GM21515 (cell line): ENCODE measurements at regions not wholly inside any gene's neighbourhood (a gene's known extent, or its start where the extent isn't known, plus 50 kb on each side); places are given as distances from the start of the nearest gene placed in this dataset.

Source experiments
- ATAC-seq: cut with Tn5 transposase; IDR thresholded peaks from one replicate; pipeline ENCODE4 v1.9.1; 2021; ENCODE audit not compliant: unreplicated experiment

DNA sequence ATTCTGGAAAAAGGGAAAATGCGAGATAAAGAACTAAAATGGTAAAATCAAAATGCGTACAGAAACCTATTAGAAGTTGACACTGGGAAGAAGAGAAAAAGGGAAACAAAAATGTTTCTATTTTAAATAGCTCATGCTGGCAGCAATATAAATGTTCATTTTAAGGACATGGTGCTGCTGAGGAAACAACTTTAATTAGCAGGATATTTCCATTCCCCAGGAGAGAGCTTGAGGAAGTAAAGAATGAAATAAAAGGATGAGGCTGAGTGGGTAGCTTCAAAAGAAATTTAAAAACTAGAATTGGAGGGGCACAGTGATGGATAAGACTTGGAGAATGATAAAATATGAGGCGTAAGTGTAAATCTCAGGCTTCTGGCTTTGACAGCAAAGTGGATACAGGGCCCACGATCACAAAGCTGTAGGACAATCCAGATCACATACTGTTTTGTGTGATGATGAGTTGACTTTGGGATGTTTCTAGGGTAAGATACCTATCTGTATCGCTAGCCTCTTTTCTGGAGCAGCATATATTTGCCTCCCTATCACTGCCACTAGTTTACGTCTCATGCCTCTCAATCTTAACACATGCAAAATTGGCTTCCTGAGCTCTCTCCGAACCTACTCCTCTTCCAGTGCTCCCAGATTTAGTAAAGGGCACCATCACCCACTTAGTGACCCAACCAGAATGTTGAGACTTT is 571.3 kb upstream of the MIR17HG start:
- ATAC-seq, result no peak

DNA sequence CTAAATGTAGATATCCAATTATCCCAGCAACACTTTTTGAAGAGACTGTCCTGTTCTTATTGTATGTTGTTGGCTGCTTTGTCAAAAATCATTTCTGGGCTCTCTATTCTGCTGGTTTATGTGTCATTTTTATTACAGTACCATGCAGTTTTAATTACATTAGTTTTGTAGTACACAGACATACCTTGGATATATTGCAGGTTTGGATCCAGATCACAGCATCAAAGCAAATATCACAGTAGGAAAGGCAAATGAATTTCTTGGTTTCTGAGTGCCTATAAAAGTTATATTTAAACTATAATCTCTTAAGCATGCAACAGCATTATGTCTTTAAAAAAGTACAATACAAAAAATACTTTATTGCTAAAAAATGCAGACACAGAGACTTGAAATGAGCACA is 564.2 kb upstream of the MIR17HG start:
- ATAC-seq, result no peak

DNA sequence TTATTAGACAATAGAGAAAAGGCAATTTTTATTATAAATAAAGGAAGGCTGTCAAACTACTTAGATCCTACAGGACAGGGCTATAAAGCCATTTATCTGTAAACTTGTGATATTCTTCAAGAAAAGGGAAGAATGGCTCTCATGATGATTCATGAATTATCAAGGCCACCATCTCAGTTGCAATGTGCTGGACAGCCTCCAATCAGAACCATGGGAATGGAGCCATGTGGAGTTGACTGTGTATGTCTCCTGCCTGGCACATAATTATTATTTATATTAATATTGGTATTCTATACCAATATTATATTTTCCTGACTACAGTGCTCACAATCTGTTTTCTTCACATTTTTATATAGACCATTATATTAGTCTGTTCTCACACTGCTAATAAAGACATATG is 560.5 kb upstream of the MIR17HG start:
- no peak for ATAC-seq

DNA sequence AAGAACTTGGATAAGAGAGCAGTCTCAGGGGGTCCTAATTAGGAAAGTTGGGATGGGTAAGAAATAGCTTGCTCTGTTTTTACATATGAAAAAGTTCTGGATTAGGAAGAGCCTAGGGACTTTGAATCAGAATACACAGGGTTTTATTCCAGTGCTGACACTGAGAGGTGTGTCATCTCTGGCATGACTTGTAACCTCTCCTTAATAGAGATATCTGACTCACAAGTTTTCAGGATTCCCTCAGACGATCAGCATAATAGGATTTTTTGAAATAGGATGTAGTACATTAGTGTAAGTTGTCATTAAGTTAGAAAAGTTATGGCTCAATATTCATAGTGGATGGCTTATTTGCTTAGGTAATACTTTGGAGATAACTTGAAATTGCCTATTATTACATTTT is 555.2 kb upstream of the MIR17HG start:
- ATAC-seq, result no peak

DNA sequence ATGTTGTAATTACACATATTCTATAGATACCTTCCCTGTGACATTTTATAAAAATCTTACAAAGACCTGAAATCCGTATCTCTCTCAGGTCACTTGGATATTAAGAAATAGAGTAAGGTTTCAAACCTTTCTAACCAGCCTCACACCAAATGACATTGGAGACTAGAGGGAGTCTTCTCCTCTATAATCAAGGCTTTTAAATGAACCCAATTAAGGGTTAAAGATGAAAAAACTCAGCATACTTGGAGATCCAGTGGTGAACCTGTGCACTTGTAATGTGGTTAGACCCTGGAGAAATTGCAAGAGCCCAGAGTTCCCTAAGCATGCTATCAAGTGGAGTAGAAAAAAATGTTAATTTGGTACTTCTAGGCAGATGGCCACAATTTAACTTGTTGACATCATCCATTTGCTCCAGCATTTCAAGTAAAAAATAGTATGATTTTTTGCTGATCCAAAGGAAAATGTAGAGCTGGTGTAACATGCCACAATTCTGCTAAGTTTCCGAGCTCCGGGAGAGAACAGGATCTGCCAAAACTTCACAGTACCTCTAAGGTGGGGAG is 554.1 kb upstream of the MIR17HG start:
- no peak for ATAC-seq

DNA sequence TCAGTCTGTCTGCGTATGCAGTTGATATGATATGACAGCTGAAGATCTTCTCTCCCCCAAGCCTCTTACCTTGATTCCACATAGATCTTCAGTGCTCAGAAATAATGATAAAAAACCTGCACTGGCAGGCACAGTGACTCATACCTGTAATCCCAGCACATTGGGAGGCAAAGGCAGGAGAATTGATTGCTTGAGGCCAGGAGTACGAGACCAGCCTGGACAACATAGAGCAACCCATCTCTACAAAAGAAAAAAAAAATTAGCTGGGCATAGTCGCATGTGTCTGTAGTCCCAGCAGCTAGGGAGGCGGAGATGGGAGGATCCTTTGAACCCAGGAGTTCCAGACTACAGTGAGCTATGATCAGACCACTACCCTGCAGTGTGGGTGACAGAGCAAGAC is 551.0 kb upstream of the MIR17HG start:
- ATAC-seq, result no peak

DNA sequence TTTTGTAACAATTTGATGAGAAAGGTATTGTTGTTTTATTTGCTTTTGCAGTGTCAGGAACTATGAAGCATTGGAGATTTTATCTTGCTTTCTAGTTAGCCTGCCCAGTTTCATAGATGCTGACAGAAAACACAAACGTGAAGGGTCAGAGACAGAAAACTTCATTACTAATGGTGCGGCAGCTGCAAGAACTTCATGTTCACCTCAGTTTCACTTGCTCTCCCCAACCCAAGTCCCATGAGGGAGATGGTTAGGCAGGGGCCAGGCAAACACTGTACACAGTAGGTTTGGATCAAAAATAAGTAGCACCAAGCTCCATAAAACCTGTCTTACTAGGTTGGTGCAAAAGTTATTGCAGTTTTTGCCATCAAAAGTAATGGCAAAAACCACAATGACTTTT is 550.2 kb upstream of the MIR17HG start:
- no peak for ATAC-seq

DNA sequence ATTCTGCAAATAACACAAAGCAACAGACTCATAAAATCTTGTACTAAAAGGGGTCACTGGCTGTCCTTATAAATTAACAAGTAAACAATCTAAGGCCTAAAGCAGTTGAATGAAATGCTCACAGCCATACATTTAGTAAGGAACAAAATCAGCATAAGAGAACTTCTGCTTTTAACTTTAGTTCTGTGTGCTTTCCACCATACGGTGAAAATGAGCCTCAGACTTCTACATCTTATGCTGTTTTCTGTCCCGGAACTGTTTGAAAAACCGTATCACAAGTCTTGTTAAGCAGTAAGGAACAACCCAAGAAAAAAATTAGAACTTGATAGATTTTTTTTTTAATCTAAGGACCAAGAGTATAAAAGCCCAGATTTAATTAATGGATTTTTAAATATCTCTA is 549.1 kb upstream of the MIR17HG start:
- no peak for ATAC-seq

DNA sequence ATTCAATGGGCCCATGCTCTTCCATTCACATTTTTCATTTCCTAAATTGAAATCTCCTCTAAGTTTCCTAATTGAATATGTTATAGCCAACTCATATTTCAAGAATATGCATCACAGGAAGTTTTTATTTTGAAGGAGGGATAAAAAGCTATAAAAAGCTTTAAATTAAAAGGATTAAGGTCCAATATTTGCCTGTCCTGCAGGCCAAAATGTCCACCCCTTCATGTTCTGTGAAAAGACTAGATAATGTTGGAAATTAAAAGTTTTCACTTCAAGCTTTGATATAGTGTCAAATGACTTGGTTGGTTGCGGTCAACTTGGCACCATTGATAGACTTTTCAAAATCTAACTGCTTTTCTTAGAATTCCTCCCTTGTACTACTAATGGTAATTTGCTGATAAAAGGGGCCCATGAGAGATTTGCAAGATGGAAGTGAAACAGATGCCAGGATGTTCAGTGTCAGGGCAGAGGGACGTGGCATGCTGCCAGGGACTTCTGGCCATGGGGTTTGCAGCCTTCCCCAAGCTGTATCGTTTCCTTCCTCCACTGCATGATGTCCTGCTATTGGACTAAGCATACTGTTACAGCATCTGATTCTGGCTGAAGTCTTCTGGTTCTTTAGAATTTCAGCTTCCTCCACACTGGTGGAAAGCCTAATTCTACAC is 547.3 kb upstream of the MIR17HG start:
- ATAC-seq, result no peak

DNA sequence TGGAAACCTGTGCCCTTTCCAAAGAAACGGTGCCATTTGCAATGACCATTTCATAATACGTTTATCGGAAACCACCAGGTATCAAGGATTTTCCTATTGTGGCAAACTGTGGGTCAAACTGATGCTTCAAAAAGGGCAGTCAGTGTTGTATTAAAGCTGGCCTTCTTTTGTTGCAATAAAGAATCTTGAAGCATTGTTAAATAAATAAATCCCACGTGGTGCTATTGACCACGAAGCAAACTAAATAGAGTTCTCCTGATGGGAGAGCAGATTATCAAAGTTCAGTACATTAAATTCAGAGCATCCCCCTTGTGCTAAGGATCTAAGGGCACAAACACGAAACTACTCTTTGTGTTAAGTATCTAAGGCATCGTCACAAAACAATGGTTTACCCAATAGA is 545.9 kb upstream of the MIR17HG start:
- no peak for ATAC-seq

DNA sequence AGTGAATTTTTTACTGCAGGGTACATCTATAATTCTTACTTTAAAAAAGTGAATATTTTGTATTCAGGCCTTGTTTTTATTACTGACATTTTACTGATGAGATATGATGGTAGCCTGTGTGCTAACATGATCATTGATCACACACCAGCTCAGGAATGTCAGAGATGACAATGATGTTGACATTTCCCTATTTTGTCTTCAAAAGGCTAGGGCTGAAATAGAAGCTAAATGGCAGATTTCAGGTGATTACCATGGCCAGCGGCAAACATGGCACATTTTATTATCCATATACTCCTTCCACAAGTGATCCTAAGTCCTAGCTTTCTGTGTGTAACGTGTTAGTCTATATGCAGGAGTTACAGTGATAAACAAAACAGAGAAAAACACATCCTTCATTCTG is 544.3 kb upstream of the MIR17HG start:
- no peak for ATAC-seq

DNA sequence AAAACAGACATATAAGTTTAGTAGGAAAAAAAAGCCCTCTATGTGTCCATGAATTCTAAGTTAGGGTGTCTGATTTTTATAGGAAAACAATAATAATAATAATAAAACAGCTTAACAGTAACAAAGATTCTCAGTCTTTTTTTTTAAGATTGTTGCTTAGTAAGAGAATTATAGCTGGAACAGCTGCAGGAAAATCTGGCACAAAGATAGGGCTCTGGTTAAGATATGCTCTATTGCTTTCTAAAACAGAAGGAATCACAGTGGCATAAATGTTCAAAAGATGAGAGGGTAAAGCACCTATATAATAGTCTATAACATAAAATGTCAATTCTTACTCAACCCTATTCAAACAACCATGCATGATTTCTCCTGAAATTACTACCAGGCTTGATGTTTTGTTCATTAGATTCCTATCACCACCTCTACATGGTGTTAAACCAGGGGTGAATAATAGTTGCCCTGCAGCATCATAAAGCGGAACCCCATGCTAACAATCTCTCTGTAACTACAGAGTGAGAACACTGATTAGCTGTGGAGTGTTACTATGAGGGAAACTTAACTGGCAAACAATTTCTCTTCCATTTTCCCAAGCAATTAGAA is 541.4 kb upstream of the MIR17HG start:
- no peak for ATAC-seq

DNA sequence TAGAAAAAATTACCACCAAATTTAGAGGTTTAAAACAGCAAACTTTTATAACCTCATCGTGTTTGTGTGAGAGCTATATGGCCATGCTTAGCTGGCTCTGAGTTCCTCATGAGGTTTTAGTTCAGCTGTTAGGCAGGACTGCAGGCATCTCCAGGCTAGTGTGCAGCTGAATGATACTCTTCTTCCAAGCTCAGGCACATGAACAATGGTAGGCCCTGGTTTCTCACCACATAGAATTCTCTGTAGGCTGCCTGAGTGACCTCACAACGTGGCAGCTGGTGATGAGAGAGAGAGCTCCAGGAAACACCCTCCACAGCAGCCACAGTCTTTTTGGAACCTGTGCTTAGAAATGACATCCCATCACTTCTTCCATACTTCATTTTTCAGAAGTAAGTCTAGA is 540.6 kb upstream of the MIR17HG start:
- no peak for ATAC-seq

DNA sequence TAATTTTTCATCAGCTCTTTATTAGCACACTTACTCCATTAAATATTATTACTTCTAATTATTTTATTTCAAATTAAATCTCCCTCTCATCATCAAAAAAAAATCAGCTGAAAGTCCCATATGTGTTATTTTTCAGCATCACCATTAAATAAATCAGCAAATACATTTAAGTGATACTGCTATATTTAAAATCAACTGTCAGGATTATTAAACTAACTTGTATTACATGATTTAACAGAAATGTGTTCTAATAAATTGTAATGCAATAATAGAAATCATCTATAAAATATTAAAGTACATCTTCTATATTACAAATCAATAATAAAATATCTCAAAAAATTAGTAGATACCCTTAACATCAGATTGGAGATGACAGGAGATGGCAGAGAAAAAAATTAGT is 538.6 kb upstream of the MIR17HG start:
- no peak for ATAC-seq

DNA sequence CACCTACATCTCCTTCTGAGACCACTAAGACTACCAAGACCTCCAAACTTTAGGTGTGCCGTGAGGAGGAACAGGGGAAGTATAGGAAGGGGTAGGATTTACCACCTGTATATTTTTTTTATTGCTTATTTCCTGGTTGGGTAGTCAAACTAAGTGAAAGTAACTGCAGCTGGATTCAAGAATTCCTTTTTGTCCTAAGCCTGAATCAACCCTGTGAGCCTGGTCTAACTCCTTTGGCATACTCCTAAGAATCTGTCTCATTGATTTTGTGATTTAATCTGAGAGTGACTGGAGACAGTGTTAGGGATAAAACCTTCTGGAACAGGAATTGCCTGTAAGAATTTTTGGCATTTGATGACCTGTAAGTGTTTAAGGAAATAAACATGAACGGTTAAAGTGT is 523.5 kb upstream of the MIR17HG start:
- ATAC-seq, result no peak

DNA sequence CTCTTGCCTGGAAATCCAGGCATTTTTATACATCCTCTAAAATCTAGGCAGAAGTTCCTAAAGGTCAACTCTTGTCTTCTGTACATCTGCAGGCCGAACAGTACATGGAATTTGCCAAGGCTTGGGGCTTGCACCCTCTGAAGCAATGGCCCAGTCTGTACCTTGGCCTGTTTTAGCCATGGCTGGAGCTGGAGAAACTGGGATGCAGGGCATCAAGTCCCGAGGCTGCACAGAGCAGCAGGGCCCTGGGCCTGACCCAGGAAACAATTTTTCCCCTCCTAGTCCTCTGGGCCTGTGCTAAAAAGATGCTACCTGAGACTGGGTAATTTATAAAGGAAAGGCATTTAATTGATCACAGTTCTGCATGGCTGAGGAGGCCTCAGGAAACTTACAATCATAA is 520.8 kb upstream of the MIR17HG start:
- no peak for ATAC-seq

DNA sequence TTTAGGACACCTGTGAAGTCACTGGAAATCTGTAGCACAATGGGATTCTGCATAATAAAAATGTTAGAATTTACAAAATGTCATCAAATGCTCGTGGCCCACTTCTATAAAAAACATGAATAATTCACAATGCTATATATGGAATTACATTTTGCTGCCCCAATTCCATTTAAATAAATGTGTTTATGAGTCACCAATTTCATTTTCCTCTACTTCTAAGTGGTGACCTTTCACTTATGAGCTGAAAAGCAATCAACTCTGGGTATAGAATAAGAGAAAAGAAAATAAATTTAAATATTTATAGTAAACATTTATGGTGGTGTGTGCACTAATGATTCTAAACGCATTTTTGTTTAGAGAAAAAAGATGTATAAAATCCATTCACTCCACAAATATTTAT is 516.7 kb upstream of the MIR17HG start:
- no peak for ATAC-seq

DNA sequence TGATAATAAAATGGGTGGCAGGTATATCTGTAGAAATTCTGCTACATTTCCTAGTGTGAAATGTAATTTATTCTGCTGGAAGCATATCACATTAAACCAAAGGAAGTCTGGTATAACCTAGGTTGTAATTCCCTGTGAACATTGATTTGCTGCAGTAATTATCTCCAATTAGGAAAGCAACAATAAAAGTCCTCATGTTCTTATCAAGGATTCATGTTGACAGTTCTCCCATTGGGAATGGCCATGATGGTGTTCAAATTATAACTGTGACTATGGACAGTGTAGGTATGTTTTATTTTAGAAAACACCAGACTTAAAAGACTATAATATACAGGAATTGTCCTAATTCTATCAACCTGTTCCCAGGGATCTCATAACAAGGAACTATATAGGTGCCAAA is 513.5 kb upstream of the MIR17HG start:
- no peak for ATAC-seq

DNA sequence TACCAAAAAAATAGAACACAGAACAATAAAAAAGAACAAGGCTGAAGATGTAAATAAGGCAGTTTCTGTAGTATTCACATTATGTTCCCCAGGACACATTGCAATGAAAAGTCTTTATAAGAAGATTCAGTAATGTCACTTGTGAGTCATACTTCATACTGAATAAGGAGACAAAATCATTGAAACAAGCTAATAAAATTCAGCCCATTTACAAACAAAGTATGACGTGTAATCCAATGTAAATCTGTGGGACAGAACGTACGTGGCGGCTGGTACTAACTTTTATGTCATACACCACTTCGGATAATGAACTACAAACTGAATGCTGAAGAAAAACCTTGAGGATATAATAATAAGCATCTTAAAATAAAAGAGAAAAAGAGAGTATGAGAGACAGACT is 512.8 kb upstream of the MIR17HG start:
- ATAC-seq, result no peak

DNA sequence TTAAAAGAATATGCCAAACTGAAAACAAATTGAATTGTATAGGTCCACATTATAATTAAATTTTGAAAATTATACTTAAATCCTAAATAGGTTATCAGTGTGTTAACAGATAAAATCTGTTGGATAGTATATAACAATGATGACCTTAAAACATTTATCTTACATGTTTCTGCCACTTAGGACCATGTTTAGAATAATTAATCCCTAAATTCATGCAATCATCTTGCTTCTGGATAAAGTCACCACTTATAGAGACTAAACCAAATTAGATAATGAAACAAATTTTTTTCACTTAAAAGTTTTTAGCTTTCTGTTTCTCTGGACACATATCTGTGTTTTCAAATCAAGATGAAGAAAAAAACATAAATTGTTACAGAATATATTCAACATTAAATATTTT is 511.7 kb upstream of the MIR17HG start:
- ATAC-seq, result no peak

DNA sequence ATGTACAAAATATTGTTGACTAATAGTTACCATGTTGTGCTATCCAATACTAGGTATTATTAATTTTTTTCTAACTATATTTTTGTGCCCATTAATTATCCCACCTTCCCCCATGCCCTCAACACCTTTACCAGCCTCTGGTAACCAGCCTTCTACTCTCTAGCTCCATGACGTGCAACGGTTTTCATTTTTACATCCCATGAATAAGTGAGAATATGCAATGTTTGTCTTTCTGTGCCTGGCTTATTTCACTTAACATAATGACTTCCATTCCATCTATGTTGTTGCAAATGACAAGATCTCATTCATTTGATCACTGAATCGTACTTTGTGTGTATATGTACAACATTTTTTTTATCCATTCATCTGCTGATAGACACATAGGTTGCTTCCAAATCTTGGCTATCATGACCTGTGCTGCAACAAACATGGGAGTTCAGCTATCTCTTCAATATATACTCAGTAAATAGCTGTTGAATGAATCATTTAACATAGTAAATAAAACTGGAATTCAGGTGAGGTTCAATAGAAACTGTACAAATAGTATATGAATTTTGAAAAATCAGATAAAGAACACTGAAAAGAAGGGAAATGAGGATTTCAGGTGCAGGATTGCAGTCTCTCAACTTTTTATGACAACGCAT is 509.0 kb upstream of the MIR17HG start:
- no peak for ATAC-seq

DNA sequence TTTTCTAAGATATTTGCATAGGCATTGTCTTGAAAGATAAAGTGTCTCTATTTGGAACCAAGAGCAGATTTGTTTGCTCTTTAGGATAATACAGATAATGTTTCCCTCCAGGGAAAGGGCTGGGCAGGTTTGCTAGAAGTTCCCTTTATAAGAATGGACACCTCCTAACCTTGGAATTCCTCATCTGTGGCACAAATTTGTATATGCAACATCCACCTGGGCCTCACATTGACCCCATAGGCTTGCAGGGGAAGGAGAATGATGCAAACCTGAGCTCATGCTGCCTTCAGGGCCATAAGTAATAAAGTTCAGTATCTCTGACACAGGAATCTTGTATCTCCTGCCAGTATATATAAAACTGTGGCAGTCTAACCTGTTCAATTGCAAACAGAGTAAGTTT is 508.4 kb upstream of the MIR17HG start:
- no peak for ATAC-seq
